DND-41 (cell line): ENCODE measurements at regions not wholly inside any gene's neighbourhood (a gene's known extent, or its start where the extent isn't known, plus 50 kb on each side); places are given as distances from the start of the nearest gene placed in this dataset.

ENCODE experiments used
- ATAC-seq: fragments of 200-7000 bp; cut with Tn5 transposase; 3 replicates; pipeline ENCODE4 v1.9.1; 2021; ENCODE audit warnings: low read depth; ENCODE audit not compliant: insufficient read depth
- DNase-seq: peaks from one replicate; pipeline ENCODE4 v3.0.0-alpha.2; 2020
- H2AFZ ChIP-seq: 2 replicates; pipeline ENCODE4 v1.6.0; 2012; ENCODE audit warnings: low read depth, low read length
- H3K27ac ChIP-seq: 2 replicates; pipeline ENCODE4 v1.5.1; 2012; ENCODE audit warnings: low read length, inconsistent platforms
- H3K27me3 ChIP-seq: fragments of 200-600 bp; sonication (generic); 2 replicates; pipeline ENCODE4 v1.6.0; 2012; ENCODE audit warnings: low read length, mild to moderate bottlenecking, inconsistent platforms; ENCODE audit not compliant: insufficient read depth, poor library complexity
- H3K36me3 ChIP-seq: 2 replicates; pipeline ENCODE4 v1.5.1; 2012; ENCODE audit warnings: low read length, inconsistent platforms; ENCODE audit not compliant: insufficient read depth
- H3K4me1 ChIP-seq: 2 replicates; pipeline ENCODE4 v1.5.1; 2012; ENCODE audit warnings: mild to moderate bottlenecking, low read length; ENCODE audit not compliant: insufficient read depth
- H3K4me2 ChIP-seq: 2 replicates; pipeline ENCODE4 v1.6.0; 2012; ENCODE audit warnings: mild to moderate bottlenecking, moderate library complexity, low read length, inconsistent platforms; ENCODE audit not compliant: insufficient read depth
- H3K4me3 ChIP-seq, 2 experiments: fragments of 200-600 bp in 1 of 2; shearing (Covaris generic) in 1 of 2; 2 replicates each; pipeline ENCODE4 v1.5.1; 2012 to 2016; ENCODE audit warnings: inconsistent platforms in 2 of 2, low read length in 2 of 2, mild to moderate bottlenecking in 2 of 2, low read depth in 1 of 2, moderate library complexity in 1 of 2
- H3K79me2 ChIP-seq: 2 replicates; pipeline ENCODE4 v1.6.0; 2012; ENCODE audit warnings: low read length, inconsistent platforms; ENCODE audit not compliant: insufficient read depth
- H3K9ac ChIP-seq: 2 replicates; pipeline ENCODE4 v1.6.0; 2012; ENCODE audit warnings: low read depth, mild to moderate bottlenecking, inconsistent platforms, low read length, moderate library complexity
- H3K9me3 ChIP-seq: 2 replicates; pipeline ENCODE4 v1.5.1; 2012; ENCODE audit warnings: low read length, moderate library complexity, mild to moderate bottlenecking, inconsistent platforms; ENCODE audit not compliant: insufficient read depth, severe bottlenecking
- H4K20me1 ChIP-seq: 2 replicates; pipeline ENCODE4 v1.6.0; 2012; ENCODE audit warnings: low read length; ENCODE audit not compliant: insufficient read depth
- EZH2 ChIP-seq: IDR thresholded peaks from 3 replicates; pipeline ENCODE4 v1.6.1; 2012; ENCODE audit warnings: borderline replicate concordance, low read depth, mild to moderate bottlenecking, moderate library complexity, low read length, inconsistent platforms; ENCODE audit not compliant: severe bottlenecking
- TF ChIP-seq, protein P1 (sequence below): IDR thresholded peaks from 2 replicates; pipeline ENCODE4 v1.5.1; 2012; ENCODE audit warnings: borderline replicate concordance, low read length, moderate library complexity, mild to moderate bottlenecking; ENCODE audit not compliant: poor library complexity, severe bottlenecking; ENCODE audit errors: extremely low read depth

DNA sequence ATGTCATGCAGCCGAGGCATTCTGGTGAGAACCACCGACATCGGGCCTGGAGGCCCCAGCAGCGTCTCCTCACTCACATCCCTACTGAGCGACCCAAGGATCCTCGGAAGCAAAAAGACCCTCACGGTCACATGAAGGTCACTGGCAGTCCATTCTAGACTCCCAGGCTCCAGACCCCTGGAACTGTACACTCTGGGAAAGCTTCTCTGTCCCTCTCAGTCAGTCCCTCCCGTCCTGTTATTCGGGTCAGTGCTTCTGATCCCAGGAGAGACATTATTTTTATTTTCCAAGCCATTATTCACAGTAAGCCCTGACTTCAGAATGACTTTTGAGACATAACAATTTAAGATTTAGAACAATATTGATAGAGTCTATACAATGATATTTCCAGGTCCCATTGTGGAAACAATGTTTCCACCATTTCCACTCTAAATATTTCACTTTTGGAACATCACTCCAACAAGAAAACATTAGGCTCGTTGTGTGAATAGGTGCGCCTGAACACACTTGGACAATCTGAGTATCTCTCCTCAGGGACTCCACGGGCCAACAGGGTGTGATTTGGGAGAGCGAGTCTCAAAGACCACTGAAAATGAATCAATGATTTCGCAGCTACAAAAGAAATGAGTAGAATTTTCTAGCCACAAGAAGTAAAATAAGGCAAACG, 199.7 kb downstream of the SOD2 start:
- Histone ChIP-seq H3K4me1 (no peaks in the 10 kb centered on the region), H2AFZ (no peak overlapping the region), H3K9ac (no peak overlapping the region), H3K79me2 (no peaks in the 10 kb centered on the region), H3K9me3 (no peaks in the 10 kb centered on the region), H3K27ac (no peak overlapping the region), H3K4me2 (no peak overlapping the region), H3K36me3 (no peaks in the 10 kb centered on the region), H4K20me1 (no peaks in the 10 kb centered on the region), H3K27me3 (no peaks in the 10 kb centered on the region), H3K4me3 (no peak overlapping the region)
- no peak for DNase-seq
- no peak for TF ChIP-seq EZH2
- TF ChIP-seq, protein P1, sequence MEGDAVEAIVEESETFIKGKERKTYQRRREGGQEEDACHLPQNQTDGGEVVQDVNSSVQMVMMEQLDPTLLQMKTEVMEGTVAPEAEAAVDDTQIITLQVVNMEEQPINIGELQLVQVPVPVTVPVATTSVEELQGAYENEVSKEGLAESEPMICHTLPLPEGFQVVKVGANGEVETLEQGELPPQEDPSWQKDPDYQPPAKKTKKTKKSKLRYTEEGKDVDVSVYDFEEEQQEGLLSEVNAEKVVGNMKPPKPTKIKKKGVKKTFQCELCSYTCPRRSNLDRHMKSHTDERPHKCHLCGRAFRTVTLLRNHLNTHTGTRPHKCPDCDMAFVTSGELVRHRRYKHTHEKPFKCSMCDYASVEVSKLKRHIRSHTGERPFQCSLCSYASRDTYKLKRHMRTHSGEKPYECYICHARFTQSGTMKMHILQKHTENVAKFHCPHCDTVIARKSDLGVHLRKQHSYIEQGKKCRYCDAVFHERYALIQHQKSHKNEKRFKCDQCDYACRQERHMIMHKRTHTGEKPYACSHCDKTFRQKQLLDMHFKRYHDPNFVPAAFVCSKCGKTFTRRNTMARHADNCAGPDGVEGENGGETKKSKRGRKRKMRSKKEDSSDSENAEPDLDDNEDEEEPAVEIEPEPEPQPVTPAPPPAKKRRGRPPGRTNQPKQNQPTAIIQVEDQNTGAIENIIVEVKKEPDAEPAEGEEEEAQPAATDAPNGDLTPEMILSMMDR, result no peak
- ATAC-seq, result no peak

DNA sequence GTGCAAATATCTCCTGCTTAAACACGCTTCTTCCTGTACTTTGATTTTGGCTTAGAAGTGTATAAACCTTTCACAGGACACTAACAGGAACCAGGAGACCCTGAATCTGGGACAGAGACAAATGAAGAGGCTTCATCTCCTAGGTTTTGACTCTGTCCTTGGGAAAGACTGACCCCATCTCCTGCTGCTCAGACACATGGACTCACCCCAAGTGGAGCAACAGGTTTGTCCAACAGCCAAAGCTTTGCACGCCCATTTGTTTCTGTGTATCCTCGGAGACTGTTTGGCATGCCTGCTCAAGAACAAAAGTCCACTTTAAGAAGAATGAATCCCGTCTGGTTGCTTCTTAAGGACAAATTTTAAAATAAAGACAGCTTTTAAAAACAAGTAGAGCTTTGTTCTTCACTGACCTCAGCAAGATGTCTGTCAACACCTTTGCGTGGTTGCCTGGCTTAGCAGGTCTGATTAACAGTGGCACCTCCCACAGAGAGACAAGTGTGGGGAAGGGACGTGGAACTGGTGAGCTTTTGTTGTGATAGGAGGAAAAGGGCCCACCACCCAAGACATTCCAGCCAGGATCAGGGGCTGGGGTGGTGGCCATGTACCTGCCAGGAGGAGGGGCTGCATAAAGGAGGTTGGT, 202.6 kb downstream of the SOD2 start:
- H4K20me1 ChIP-seq, result no peaks in the 10 kb centered on the region
- no peak overlapping the region for H3K27ac ChIP-seq
- H3K4me2 ChIP-seq, result no peak overlapping the region
- H2AFZ ChIP-seq, result no peak overlapping the region
- H3K4me1 ChIP-seq, result no peaks in the 10 kb centered on the region
- no peaks in the 10 kb centered on the region for H3K79me2 ChIP-seq
- no peak overlapping the region for H3K4me3 ChIP-seq
- H3K27me3 ChIP-seq, result no peaks in the 10 kb centered on the region
- no peak for DNase-seq
- ATAC-seq, result no peak
- H3K9ac ChIP-seq, result no peak overlapping the region
- H3K9me3 ChIP-seq, result no peaks in the 10 kb centered on the region
- TF ChIP-seq EZH2, result no peak
- TF ChIP-seq, protein P1, result no peak
- H3K36me3 ChIP-seq, result no peaks in the 10 kb centered on the region

DNA sequence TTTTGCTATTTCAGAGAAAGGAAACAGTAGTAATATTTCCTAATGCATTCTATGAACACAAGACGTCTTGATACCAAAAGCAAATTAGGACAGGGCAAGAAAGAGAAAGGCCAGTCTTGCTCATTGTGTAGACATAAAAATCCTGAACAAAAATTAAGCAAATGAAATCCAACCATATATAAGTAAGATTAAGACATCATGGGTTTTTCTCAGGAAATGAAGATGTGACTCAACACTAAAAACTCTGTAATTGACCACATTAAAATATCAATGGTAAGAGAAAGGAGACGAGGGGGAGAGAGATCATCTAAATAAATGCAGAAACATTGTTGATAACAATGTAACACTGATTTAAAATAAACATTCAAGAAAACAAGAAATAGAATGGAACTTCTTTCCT, 205.4 kb downstream of the SOD2 start:
- Histone ChIP-seq H3K36me3 (no peaks in the 10 kb centered on the region), H3K9ac (no peak overlapping the region), H3K4me3 (no peak overlapping the region), H3K27ac (no peak overlapping the region), H3K4me2 (no peak overlapping the region), H3K27me3 (peaks cover 7% of the 10 kb centered on the region), H2AFZ (no peak overlapping the region), H3K4me1 (no peaks in the 10 kb centered on the region), H3K79me2 (no peaks in the 10 kb centered on the region), H3K9me3 (no peaks in the 10 kb centered on the region), H4K20me1 (no peaks in the 10 kb centered on the region)
- TF ChIP-seq, protein P1, result no peak
- no peak for TF ChIP-seq EZH2
- no peak for DNase-seq
- no peak for ATAC-seq
